ENCODE measurements at regions not wholly inside any gene's neighbourhood (a gene's known extent, or its start where the extent isn't known, plus 50 kb on each side); places are given as distances from the start of the nearest gene placed in this dataset.

- TF ChIP-seq LEF1 (IDR thresholded peaks at IDR 0.05; ENCODE audit: borderline replicate concordance) (no peak), PKNOX1 (IDR thresholded peaks at IDR 0.05) (no peak), SP1 (IDR thresholded peaks at IDR 0.05) (no peak), SUZ12 (IDR thresholded peaks at IDR 0.05) (no peak), FOXK2 (IDR thresholded peaks at IDR 0.05) (no peak)
Observed at GRCh38 chr14:61223552-61223951, 57.6 kb downstream of the TMEM30B start.

Measured in HEK293T (cell line).